ENCODE measurements at regions not wholly inside any gene's neighbourhood (a gene's known extent, or its start where the extent isn't known, plus 50 kb on each side); places are given as distances from the start of the nearest gene placed in this dataset.
"Not testable (repeated sequence)": the region's sequence is repeated elsewhere in the genome, so short reads cannot be mapped to it uniquely, and the experiment has no call there.

GRCh38 chr2:176854878-176855277, 357.7 kb upstream of the HNRNPA3 start:
- DNase-seq (ENCODE audit: low read depth) = no peak

- DNase-seq (ENCODE audit: low read depth) = no peak
Observed at GRCh38 chr2:176856683-176857082, 355.9 kb upstream of the HNRNPA3 start.

- DNase-seq (ENCODE audit: low read depth) = no peak
Observed at GRCh38 chr2:176865336-176865735, 347.3 kb upstream of the HNRNPA3 start.

- DNase-seq (ENCODE audit: low read depth) = no peak
Observed at GRCh38 chr2:176872406-176872805, 340.2 kb upstream of the HNRNPA3 start.

GRCh38 chr2:176873403-176873802, 339.2 kb upstream of the HNRNPA3 start:
- no peak for DNase-seq (ENCODE audit: low read depth)

- DNase-seq (ENCODE audit: low read depth) = no peak
Observed at GRCh38 chr2:176876493-176877103, 336.0 kb upstream of the HNRNPA3 start.

GRCh38 chr2:176879426-176879995, 333.1 kb upstream of the HNRNPA3 start:
- DNase-seq (ENCODE audit: low read depth) = no peak

- DNase-seq (ENCODE audit: low read depth) = not testable (repeated sequence)
Observed at GRCh38 chr2:176882045-176882444, 330.5 kb upstream of the HNRNPA3 start.

GRCh38 chr2:176885001-176885643, 327.5 kb upstream of the HNRNPA3 start:
- no peak for DNase-seq (ENCODE audit: low read depth)

GRCh38 chr2:176885661-176886060, 326.9 kb upstream of the HNRNPA3 start:
- no peak for DNase-seq (ENCODE audit: low read depth)

GRCh38 chr2:176891105-176891504, 321.5 kb upstream of the HNRNPA3 start:
- DNase-seq (ENCODE audit: low read depth) = no peak

- no peak for DNase-seq (ENCODE audit: low read depth)
Observed at GRCh38 chr2:176891857-176892256, 320.7 kb upstream of the HNRNPA3 start.

GRCh38 chr2:176892676-176893226, 319.8 kb upstream of the HNRNPA3 start:
- no peak for DNase-seq (ENCODE audit: low read depth)

GRCh38 chr2:176895158-176895557, 317.4 kb upstream of the HNRNPA3 start:
- no peak for DNase-seq (ENCODE audit: low read depth)

- no peak for DNase-seq (ENCODE audit: low read depth)
Observed at GRCh38 chr2:176902454-176902853, 310.1 kb upstream of the HNRNPA3 start.

- not testable (repeated sequence) for DNase-seq (ENCODE audit: low read depth)
Observed at GRCh38 chr2:176904053-176904452, 308.5 kb upstream of the HNRNPA3 start.

- no peak for DNase-seq (ENCODE audit: low read depth)
Observed at GRCh38 chr2:176907341-176907740, 305.3 kb upstream of the HNRNPA3 start.

GRCh38 chr2:176910828-176911227, 301.8 kb upstream of the HNRNPA3 start:
- DNase-seq (ENCODE audit: low read depth) = no peak

GRCh38 chr2:176913955-176914354, 298.6 kb upstream of the HNRNPA3 start:
- no peak for DNase-seq (ENCODE audit: low read depth)

GRCh38 chr2:176914371-176914770, 298.2 kb upstream of the HNRNPA3 start:
- DNase-seq (ENCODE audit: low read depth) = no peak

GRCh38 chr2:176922545-176922944, 290.0 kb upstream of the HNRNPA3 start:
- DNase-seq (ENCODE audit: low read depth) = not testable (repeated sequence)

GRCh38 chr2:176923205-176923604, 289.4 kb upstream of the HNRNPA3 start:
- no peak for DNase-seq (ENCODE audit: low read depth)

GRCh38 chr2:176924909-176925534, 287.6 kb upstream of the HNRNPA3 start:
- no peak for DNase-seq (ENCODE audit: low read depth)

Data from T-helper 22 cell (primary cell).